Nephron progenitor cell (in vitro differentiated cells): ENCODE measurements at regions not wholly inside any gene's neighbourhood (a gene's known extent, or its start where the extent isn't known, plus 50 kb on each side); places are given as distances from the start of the nearest gene placed in this dataset.

Source experiments
- DNase-seq: peaks from one replicate; pipeline ENCODE4 v3.0.0; 2021
- H3K27ac Mint-ChIP-seq: 2 replicates; pipeline ENCODE4 v1.8.0; 2021; ENCODE audit warnings: mild to moderate bottlenecking, moderate library complexity, mixed read lengths
- H3K27me3 Mint-ChIP-seq: 2 replicates; pipeline ENCODE4 v1.8.0; 2021; ENCODE audit warnings: mild to moderate bottlenecking, low read depth, mixed read lengths; ENCODE audit not compliant: poor library complexity
- H3K36me3 Mint-ChIP-seq: 2 replicates; pipeline ENCODE4 v1.8.0; 2021; ENCODE audit warnings: low read depth, mixed read lengths
- H3K4me1 Mint-ChIP-seq: 2 replicates; pipeline ENCODE4 v1.8.0; 2021; ENCODE audit warnings: mixed read lengths
- H3K4me3 Mint-ChIP-seq: 2 replicates; pipeline ENCODE4 v1.8.0; 2021; ENCODE audit warnings: mild to moderate bottlenecking, moderate library complexity, mixed read lengths
- H3K9me3 Mint-ChIP-seq: 2 replicates; pipeline ENCODE4 v1.8.0; 2021; ENCODE audit warnings: mild to moderate bottlenecking, moderate library complexity, mixed read lengths
- TF ChIP-seq, protein P1 (sequence below): fragments of 200-600 bp; sonication (generic); IDR thresholded peaks from 2 replicates; pipeline ENCODE4 v1.5.0; 2021; ENCODE audit warnings: antibody characterized with exemption

DNA sequence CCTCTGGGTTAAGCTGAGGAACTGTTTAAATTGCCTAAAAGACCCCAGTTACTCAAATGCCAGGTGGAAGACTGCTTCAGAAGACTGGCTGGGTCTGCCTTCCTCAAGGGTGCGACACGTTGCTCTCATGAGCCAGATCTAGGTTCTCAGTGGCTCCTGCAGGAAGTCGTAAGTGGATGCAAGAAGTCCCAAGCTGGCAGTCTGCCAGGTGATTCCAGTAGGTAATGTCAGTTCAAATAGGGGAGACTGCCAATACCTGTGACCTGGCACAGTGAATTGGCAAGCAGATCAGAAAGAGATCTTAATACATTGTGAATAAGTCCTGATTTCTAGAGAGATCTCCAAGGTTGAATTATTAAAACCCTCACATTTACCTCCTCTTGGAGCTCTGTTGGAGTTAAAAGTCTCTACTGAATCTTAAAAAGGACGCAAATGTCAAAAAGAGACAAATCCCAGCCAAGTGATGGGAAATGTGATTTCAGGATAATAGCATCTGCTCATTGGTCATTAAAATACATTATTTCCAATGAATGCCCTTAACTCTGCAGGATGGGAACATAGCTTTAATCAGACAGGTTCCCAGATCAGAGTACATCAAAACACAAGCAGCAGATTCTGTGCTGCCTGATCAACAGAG, 98.8 kb upstream of the FRMD6 start:
- Mint-ChIP-seq H3K4me1 (peaks cover 7% of the 10 kb centered on the region), H3K4me3 (no peak overlapping the region), H3K27ac (no peak overlapping the region), H3K36me3 (no peaks in the 10 kb centered on the region), H3K27me3 (no peaks in the 10 kb centered on the region), H3K9me3 (no peaks in the 10 kb centered on the region)
- TF ChIP-seq, protein P1, sequence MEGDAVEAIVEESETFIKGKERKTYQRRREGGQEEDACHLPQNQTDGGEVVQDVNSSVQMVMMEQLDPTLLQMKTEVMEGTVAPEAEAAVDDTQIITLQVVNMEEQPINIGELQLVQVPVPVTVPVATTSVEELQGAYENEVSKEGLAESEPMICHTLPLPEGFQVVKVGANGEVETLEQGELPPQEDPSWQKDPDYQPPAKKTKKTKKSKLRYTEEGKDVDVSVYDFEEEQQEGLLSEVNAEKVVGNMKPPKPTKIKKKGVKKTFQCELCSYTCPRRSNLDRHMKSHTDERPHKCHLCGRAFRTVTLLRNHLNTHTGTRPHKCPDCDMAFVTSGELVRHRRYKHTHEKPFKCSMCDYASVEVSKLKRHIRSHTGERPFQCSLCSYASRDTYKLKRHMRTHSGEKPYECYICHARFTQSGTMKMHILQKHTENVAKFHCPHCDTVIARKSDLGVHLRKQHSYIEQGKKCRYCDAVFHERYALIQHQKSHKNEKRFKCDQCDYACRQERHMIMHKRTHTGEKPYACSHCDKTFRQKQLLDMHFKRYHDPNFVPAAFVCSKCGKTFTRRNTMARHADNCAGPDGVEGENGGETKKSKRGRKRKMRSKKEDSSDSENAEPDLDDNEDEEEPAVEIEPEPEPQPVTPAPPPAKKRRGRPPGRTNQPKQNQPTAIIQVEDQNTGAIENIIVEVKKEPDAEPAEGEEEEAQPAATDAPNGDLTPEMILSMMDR = no peak
- no peak for DNase-seq

DNA sequence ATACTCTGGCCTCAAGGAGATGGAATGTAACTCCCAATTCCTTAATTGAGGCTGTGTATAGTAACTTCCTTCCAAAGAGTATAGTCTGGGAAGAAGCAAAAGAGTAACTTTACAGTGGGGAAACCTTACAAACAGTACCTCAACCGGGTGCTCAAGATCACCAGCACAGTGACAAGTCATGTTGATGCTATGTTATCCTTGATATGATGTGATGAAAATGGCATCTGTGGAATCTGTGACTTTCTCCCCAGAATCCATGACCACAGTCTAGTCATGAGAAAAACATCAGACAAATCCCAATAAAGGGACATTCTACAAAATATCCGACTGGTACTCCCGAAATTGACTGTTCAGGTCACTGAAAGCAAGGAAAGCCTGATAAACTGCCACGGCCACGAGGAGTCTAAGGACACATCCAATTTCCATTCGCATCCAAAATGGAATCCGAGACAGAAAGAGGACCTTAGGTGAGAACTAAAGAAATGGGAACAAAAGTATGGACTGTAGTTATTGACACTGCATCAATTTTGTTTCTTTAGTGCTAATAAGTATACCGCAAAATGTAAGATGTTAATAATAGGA, 97.3 kb upstream of the FRMD6 start:
- TF ChIP-seq, protein P1 = no peak
- Mint-ChIP-seq H3K27ac (no peak overlapping the region), H3K36me3 (no peaks in the 10 kb centered on the region), H3K27me3 (no peaks in the 10 kb centered on the region), H3K4me3 (no peak overlapping the region), H3K4me1 (no peaks in the 10 kb centered on the region), H3K9me3 (no peaks in the 10 kb centered on the region)
- DNase-seq = no peak

DNA sequence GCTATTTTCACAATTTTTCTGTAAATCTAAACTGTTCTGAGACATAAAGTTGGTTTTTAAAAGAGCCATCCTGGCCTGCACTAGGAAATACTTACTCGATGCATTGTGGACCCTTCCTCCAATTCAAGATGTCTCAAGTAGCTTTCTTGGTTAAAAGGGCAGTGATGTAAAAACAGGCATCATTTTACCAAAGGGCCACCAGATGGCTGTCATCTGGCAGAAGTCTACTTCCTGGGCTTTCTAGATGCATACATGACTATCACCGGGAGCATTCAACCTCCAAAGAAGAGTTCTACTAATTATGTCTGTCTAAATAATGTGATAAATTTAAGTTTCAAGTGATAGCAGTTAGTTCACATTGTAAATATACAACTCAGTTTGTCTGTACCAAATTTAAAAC, 96.8 kb upstream of the FRMD6 start:
- Mint-ChIP-seq H3K27me3 (no peaks in the 10 kb centered on the region), H3K27ac (no peak overlapping the region), H3K9me3 (no peaks in the 10 kb centered on the region), H3K4me1 (no peaks in the 10 kb centered on the region), H3K4me3 (no peak overlapping the region), H3K36me3 (no peaks in the 10 kb centered on the region)
- DNase-seq = no peak
- TF ChIP-seq, protein P1 = no peak

DNA sequence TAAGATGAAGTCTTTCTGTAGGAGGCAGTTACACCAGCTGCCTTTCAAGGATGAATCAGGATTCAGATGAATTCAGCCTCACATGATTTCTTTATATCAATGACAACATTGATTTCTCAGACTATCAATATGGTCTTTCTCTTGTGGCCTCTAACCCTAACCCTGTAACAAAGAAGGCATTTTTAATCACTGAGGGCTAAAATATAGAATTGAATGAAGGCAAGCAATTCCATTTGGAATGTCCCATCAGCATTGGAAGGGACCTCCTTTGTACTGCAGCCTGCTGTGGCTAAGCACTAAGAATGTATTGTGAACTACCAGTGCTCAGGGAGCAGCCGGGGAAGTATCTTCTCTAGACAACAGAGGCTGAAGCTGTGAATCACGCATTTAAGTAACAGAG, 90.6 kb upstream of the FRMD6 start:
- Mint-ChIP-seq H3K36me3 (no peaks in the 10 kb centered on the region), H3K4me1 (peaks cover 8% of the 10 kb centered on the region), H3K27ac (no peak overlapping the region), H3K4me3 (no peak overlapping the region), H3K27me3 (peaks cover 5% of the 10 kb centered on the region), H3K9me3 (peaks cover 7% of the 10 kb centered on the region)
- TF ChIP-seq, protein P1 = no peak
- no peak for DNase-seq

DNA sequence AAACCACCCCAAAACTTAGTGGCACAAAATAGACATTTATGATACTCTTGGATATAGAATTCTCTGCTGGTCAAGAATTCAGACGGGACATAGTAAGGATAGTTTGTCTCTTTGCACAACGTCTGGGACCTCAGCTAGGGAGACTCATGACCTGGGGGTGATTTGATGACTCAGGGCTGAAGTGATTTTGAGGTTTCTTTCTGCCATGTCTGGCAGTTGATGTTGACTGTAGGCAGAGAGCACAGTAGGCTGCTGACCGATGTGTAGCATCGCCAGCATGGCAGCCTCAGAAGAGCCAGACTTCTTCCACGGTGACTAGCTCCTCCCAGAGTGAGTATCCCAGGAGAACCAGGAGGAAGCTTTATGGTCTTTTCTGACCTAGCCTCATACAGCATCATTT, 88.9 kb upstream of the FRMD6 start:
- Mint-ChIP-seq H3K27ac (no peak overlapping the region), H3K9me3 (peaks cover 7% of the 10 kb centered on the region), H3K4me3 (no peak overlapping the region), H3K36me3 (no peaks in the 10 kb centered on the region), H3K27me3 (peaks cover 5% of the 10 kb centered on the region), H3K4me1 (peaks cover 8% of the 10 kb centered on the region)
- TF ChIP-seq, protein P1 = no peak
- no peak for DNase-seq

DNA sequence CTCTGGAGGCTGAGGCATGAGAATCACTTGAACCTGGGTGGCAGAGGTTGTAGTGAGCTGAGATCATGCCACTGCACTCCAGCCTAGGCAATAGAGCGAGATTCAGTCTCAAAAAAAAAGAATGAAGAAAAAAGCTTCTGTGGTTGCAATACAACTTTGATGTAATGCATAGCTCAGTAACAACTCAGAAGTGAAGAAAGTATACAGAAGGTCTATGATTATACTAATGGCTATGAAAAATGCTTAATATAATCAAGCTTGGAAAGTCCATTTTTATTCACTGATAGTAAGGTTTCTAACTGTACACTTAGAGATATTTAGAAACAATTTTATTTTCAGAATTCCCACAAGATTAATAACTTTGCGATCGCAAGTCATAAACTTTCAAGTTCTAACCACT, 88.2 kb upstream of the FRMD6 start:
- H3K36me3 Mint-ChIP-seq = no peaks in the 10 kb centered on the region
- DNase-seq = no peak
- peaks cover 8% of the 10 kb centered on the region for H3K4me1 Mint-ChIP-seq
- peaks cover 5% of the 10 kb centered on the region for H3K27me3 Mint-ChIP-seq
- H3K4me3 Mint-ChIP-seq = no peak overlapping the region
- TF ChIP-seq, protein P1 = no peak
- no peak overlapping the region for H3K27ac Mint-ChIP-seq
- H3K9me3 Mint-ChIP-seq = peaks cover 7% of the 10 kb centered on the region
